ENCODE measurements at regions not wholly inside any gene's neighbourhood (a gene's known extent, or its start where the extent isn't known, plus 50 kb on each side); places are given as distances from the start of the nearest gene placed in this dataset.

- TF ChIP-seq BHLHE40 (IDR thresholded peaks at IDR 0.05; ENCODE audit: borderline replicate concordance) (no peak), L3MBTL2 (conservative IDR thresholded peaks at IDR 0.05) (no peak), TARDBP (IDR thresholded peaks at IDR 0.05) (no peak), LEF1 (IDR thresholded peaks at IDR 0.05; ENCODE audit: borderline replicate concordance) (no peak), ZNF384 (IDR thresholded peaks at IDR 0.05) (no peak), CTBP1 (IDR thresholded peaks at IDR 0.05; ENCODE audit: borderline replicate concordance) (no peak), SP1 (IDR thresholded peaks at IDR 0.05) (no peak), FOXA1 (IDR thresholded peaks at IDR 0.05) (no peak), HDGF (IDR thresholded peaks at IDR 0.05; ENCODE audit: borderline replicate concordance) (no peak), SUZ12 (IDR thresholded peaks at IDR 0.05) (no peak), ARNT (IDR thresholded peaks at IDR 0.05) (no peak), ELF4 (IDR thresholded peaks at IDR 0.05) (no peak), NFRKB (IDR thresholded peaks at IDR 0.05) (no peak)
Observed at GRCh38 chr2:142724713-142725349, 152.6 kb upstream of the KYNU start.
